Activated T-cell treated with anti-CD3 and anti-CD28 coated beads, Interleukin-2, amount 50 U/mL, for 4 hours (primary cell): ENCODE measurements at regions not wholly inside any gene's neighbourhood (a gene's known extent, or its start where the extent isn't known, plus 50 kb on each side); places are given as distances from the start of the nearest gene placed in this dataset.
"Not testable (repeated sequence)": the region's sequence is repeated elsewhere in the genome, so short reads cannot be mapped to it uniquely, and the experiment has no call there.

Experiments used
- ATAC-seq, 2 donors: fragments of 200-7000 bp; cut with Tn5 transposase; one replicate each; pipeline ENCODE4 v1.10.0; 2021
- DNase-seq: peaks from one replicate; pipeline ENCODE4 v3.0.0-alpha.2; 2020
- H3K27me3 Mint-ChIP-seq: one replicate; pipeline ENCODE4 v1.8.0; 2021; ENCODE audit warnings: low read depth, mixed read lengths
- H3K36me3 Mint-ChIP-seq: one replicate; pipeline ENCODE4 v1.8.0; 2022; ENCODE audit warnings: mixed read lengths; ENCODE audit not compliant: insufficient read depth
- H3K4me1 Mint-ChIP-seq: one replicate; pipeline ENCODE4 v1.8.0; 2021; ENCODE audit warnings: low read depth, mixed read lengths
- H3K4me3 Mint-ChIP-seq: one replicate; pipeline ENCODE4 v1.8.0; 2021; ENCODE audit warnings: mild to moderate bottlenecking, moderate library complexity, mixed read lengths
- H3K9me3 Mint-ChIP-seq: one replicate; pipeline ENCODE4 v1.8.0; 2021; ENCODE audit warnings: mixed read lengths

GRCh38 chr3:86887876-86888275, 103.1 kb downstream of the VGLL3 start:
- no peak overlapping the region for H3K4me3 Mint-ChIP-seq
- no peaks in the 10 kb centered on the region for H3K36me3 Mint-ChIP-seq

GRCh38 chr3:86880066-86880465, 110.9 kb downstream of the VGLL3 start:
- DNase-seq (no peak), ATAC-seq (no peak)
- Mint-ChIP-seq H3K27me3 (no peaks in the 10 kb centered on the region), H3K9me3 (no peaks in the 10 kb centered on the region), H3K4me3 (no peak overlapping the region), H3K36me3 (no peaks in the 10 kb centered on the region), H3K4me1 (no peaks in the 10 kb centered on the region)

More at GRCh38 chr3:86887876-86888275, 103.1 kb downstream of the VGLL3 start:
- Mint-ChIP-seq H3K4me1 (no peaks in the 10 kb centered on the region), H3K27me3 (no peaks in the 10 kb centered on the region), H3K9me3 (peaks cover 2% of the 10 kb centered on the region)
- no peak for ATAC-seq
- DNase-seq: no peak

GRCh38 chr3:86876504-86877181, 114.3 kb downstream of the VGLL3 start:
- DNase-seq, H3K27me3 Mint-ChIP-seq, ATAC-seq: not testable (repeated sequence)

GRCh38 chr3:86874790-86875189, 116.2 kb downstream of the VGLL3 start:
- not testable (repeated sequence) for H3K4me1 Mint-ChIP-seq, H3K36me3 Mint-ChIP-seq

More at GRCh38 chr3:86876504-86877181, 114.3 kb downstream of the VGLL3 start:
- H3K36me3 Mint-ChIP-seq, H3K9me3 Mint-ChIP-seq, H3K4me1 Mint-ChIP-seq, H3K4me3 Mint-ChIP-seq: not testable (repeated sequence)

GRCh38 chr3:86869566-86869965, 121.4 kb downstream of the VGLL3 start:
- no peaks in the 10 kb centered on the region for H3K4me1 Mint-ChIP-seq
- H3K4me3 Mint-ChIP-seq: no peak overlapping the region

More at GRCh38 chr3:86874790-86875189, 116.2 kb downstream of the VGLL3 start:
- H3K4me3 Mint-ChIP-seq, H3K27me3 Mint-ChIP-seq, DNase-seq, H3K9me3 Mint-ChIP-seq, ATAC-seq: not testable (repeated sequence)

GRCh38 chr3:86867982-86868381, 123.0 kb downstream of the VGLL3 start:
- no peaks in the 10 kb centered on the region for H3K36me3 Mint-ChIP-seq
- DNase-seq: no peak
- no peak overlapping the region for H3K4me3 Mint-ChIP-seq
- no peak for ATAC-seq
- H3K27me3 Mint-ChIP-seq: no peaks in the 10 kb centered on the region
- H3K4me1 Mint-ChIP-seq: no peaks in the 10 kb centered on the region
- peaks cover 4% of the 10 kb centered on the region for H3K9me3 Mint-ChIP-seq

More at GRCh38 chr3:86869566-86869965, 121.4 kb downstream of the VGLL3 start:
- Mint-ChIP-seq H3K36me3 (no peaks in the 10 kb centered on the region), H3K9me3 (peaks cover 9% of the 10 kb centered on the region), H3K27me3 (no peaks in the 10 kb centered on the region)
- DNase-seq (no peak), ATAC-seq (no peak)

- ATAC-seq (no peak), DNase-seq (no peak)
- no peaks in the 10 kb centered on the region for H3K27me3 Mint-ChIP-seq
- H3K9me3 Mint-ChIP-seq: peaks cover 4% of the 10 kb centered on the region
- H3K4me3 Mint-ChIP-seq: no peak overlapping the region
- H3K4me1 Mint-ChIP-seq: no peaks in the 10 kb centered on the region
- no peaks in the 10 kb centered on the region for H3K36me3 Mint-ChIP-seq
Observed at GRCh38 chr3:86865506-86865905, 125.4 kb downstream of the VGLL3 start.

GRCh38 chr3:86856711-86857110, 134.2 kb downstream of the VGLL3 start:
- Mint-ChIP-seq H3K27me3 (no peaks in the 10 kb centered on the region), H3K36me3 (no peaks in the 10 kb centered on the region), H3K4me1 (no peaks in the 10 kb centered on the region), H3K4me3 (no peak overlapping the region), H3K9me3 (no peaks in the 10 kb centered on the region)
- ATAC-seq (no peak), DNase-seq (no peak)

- ATAC-seq (no peak), DNase-seq (no peak)
- Mint-ChIP-seq H3K4me1 (no peaks in the 10 kb centered on the region), H3K9me3 (no peaks in the 10 kb centered on the region), H3K36me3 (no peaks in the 10 kb centered on the region), H3K4me3 (no peak overlapping the region), H3K27me3 (no peaks in the 10 kb centered on the region)
Observed at GRCh38 chr3:86849991-86850390, 141.0 kb downstream of the VGLL3 start.

GRCh38 chr3:86845726-86846125, 145.2 kb downstream of the VGLL3 start:
- Mint-ChIP-seq H3K27me3 (no peaks in the 10 kb centered on the region), H3K9me3 (no peaks in the 10 kb centered on the region), H3K4me1 (no peaks in the 10 kb centered on the region), H3K4me3 (no peak overlapping the region), H3K36me3 (no peaks in the 10 kb centered on the region)
- DNase-seq: no peak
- ATAC-seq: no peak

GRCh38 chr3:86838927-86839326, 152.0 kb downstream of the VGLL3 start:
- ATAC-seq (no peak), DNase-seq (no peak)
- H3K4me3 Mint-ChIP-seq: no peak overlapping the region
- peaks cover 5% of the 10 kb centered on the region for H3K9me3 Mint-ChIP-seq
- no peaks in the 10 kb centered on the region for H3K36me3 Mint-ChIP-seq
- no peaks in the 10 kb centered on the region for H3K4me1 Mint-ChIP-seq
- no peaks in the 10 kb centered on the region for H3K27me3 Mint-ChIP-seq

- no peak for DNase-seq
- Mint-ChIP-seq H3K36me3 (no peaks in the 10 kb centered on the region), H3K27me3 (no peaks in the 10 kb centered on the region), H3K9me3 (peaks cover 5% of the 10 kb centered on the region), H3K4me3 (no peak overlapping the region), H3K4me1 (no peaks in the 10 kb centered on the region)
- no peak for ATAC-seq
Observed at GRCh38 chr3:86837871-86838270, 153.1 kb downstream of the VGLL3 start.

GRCh38 chr3:86830566-86830965, 160.4 kb downstream of the VGLL3 start:
- Mint-ChIP-seq H3K4me1 (no peaks in the 10 kb centered on the region), H3K4me3 (no peak overlapping the region), H3K36me3 (no peaks in the 10 kb centered on the region), H3K9me3 (peaks cover 20% of the 10 kb centered on the region), H3K27me3 (no peaks in the 10 kb centered on the region)
- ATAC-seq: no peak
- DNase-seq: no peak

GRCh38 chr3:86828751-86829150, 162.2 kb downstream of the VGLL3 start:
- Mint-ChIP-seq H3K9me3 (peaks cover 14% of the 10 kb centered on the region), H3K27me3 (no peaks in the 10 kb centered on the region), H3K4me3 (no peak overlapping the region), H3K36me3 (no peaks in the 10 kb centered on the region), H3K4me1 (no peaks in the 10 kb centered on the region)
- no peak for ATAC-seq
- no peak for DNase-seq

GRCh38 chr3:86827582-86827981, 163.4 kb downstream of the VGLL3 start:
- DNase-seq, H3K27me3 Mint-ChIP-seq, H3K4me1 Mint-ChIP-seq, H3K36me3 Mint-ChIP-seq, ATAC-seq, H3K4me3 Mint-ChIP-seq: not testable (repeated sequence)
- H3K9me3 Mint-ChIP-seq: peaks cover 14% of the 10 kb centered on the region
